GM23338 (cell line): ENCODE measurements at regions not wholly inside any gene's neighbourhood (a gene's known extent, or its start where the extent isn't known, plus 50 kb on each side); places are given as distances from the start of the nearest gene placed in this dataset.

ENCODE experiments used
- ATAC-seq: fragments of 200-7000 bp; cut with Tn5 transposase; 3 replicates; pipeline ENCODE4 v1.9.1; 2020
- DNase-seq: peaks from one replicate; pipeline ENCODE4 v3.0.0-alpha.2; 2015; ENCODE audit warnings: low spot score
- H2AFZ ChIP-seq: fragments of 200-600 bp; sonication (generic); 2 replicates; pipeline ENCODE4 v1.8.0; 2016; ENCODE audit warnings: antibody characterized with exemption, mild to moderate bottlenecking, moderate library complexity
- H3F3A ChIP-seq: fragments of 200-600 bp; sonication (generic); replicated peaks from 2 replicates; pipeline ENCODE4 v1.8.0; 2017; ENCODE audit warnings: antibody characterized with exemption, mixed run types, low read depth
- H3K27ac ChIP-seq: fragments of 200-600 bp; sonication (generic); 2 replicates; pipeline ENCODE4 v1.6.1; 2016; ENCODE audit warnings: low read depth
- H3K27me3 ChIP-seq: fragments of 200-600 bp; sonication (generic); 2 replicates; pipeline ENCODE4 v1.8.0; 2016; ENCODE audit warnings: mild to moderate bottlenecking, mixed run types, moderate library complexity; ENCODE audit not compliant: insufficient read depth
- H3K36me3 ChIP-seq: fragments of 200-600 bp; sonication (generic); 2 replicates; pipeline ENCODE4 v1.8.0; 2016; ENCODE audit warnings: mild to moderate bottlenecking; ENCODE audit not compliant: insufficient read depth
- H3K4me1 ChIP-seq: fragments of 200-600 bp; sonication (generic); 2 replicates; pipeline ENCODE4 v1.8.0; 2016; ENCODE audit warnings: mild to moderate bottlenecking, moderate library complexity; ENCODE audit not compliant: insufficient read depth
- H3K4me2 ChIP-seq: fragments of 200-600 bp; sonication (generic); 2 replicates; pipeline ENCODE4 v1.7.1; 2017; ENCODE audit warnings: mixed run types
- H3K4me3 ChIP-seq: fragments of 200-600 bp; sonication (generic); 2 replicates; pipeline ENCODE4 v1.6.1; 2016; ENCODE audit warnings: mixed run types
- H3K79me2 ChIP-seq: fragments of 200-600 bp; sonication (generic); replicated peaks from 2 replicates; pipeline ENCODE4 v1.8.0; 2017; ENCODE audit warnings: mild to moderate bottlenecking; ENCODE audit not compliant: insufficient read depth
- H3K9me2 ChIP-seq: fragments of 200-600 bp; sonication (generic); 2 replicates; pipeline ENCODE4 v1.8.0; 2017; ENCODE audit not compliant: insufficient read depth
- H4K20me1 ChIP-seq: fragments of 200-600 bp; sonication (generic); replicated peaks from 2 replicates; pipeline ENCODE4 v1.8.0; 2017; ENCODE audit warnings: mild to moderate bottlenecking; ENCODE audit not compliant: insufficient read depth
- H3K27ac Mint-ChIP-seq: 2 replicates; pipeline ENCODE4 v1.8.0; 2020; ENCODE audit warnings: inconsistent platforms, mild to moderate bottlenecking, moderate library complexity, mixed read lengths
- H3K27me3 Mint-ChIP-seq: 3 replicates; pipeline ENCODE4 v1.8.0; 2022; ENCODE audit warnings: low read depth, mild to moderate bottlenecking, moderate library complexity, mixed read lengths, inconsistent platforms; ENCODE audit not compliant: insufficient read depth, poor library complexity
- H3K36me3 Mint-ChIP-seq: 3 replicates; pipeline ENCODE4 v1.8.0; 2021; ENCODE audit warnings: low read depth, mild to moderate bottlenecking, inconsistent platforms, moderate library complexity, mixed read lengths
- H3K4me1 Mint-ChIP-seq: 3 replicates; pipeline ENCODE4 v1.8.0; 2020; ENCODE audit warnings: mild to moderate bottlenecking, inconsistent platforms, mixed read lengths
- H3K4me3 Mint-ChIP-seq: 3 replicates; pipeline ENCODE4 v1.8.0; 2021; ENCODE audit warnings: moderate library complexity, mild to moderate bottlenecking, inconsistent platforms, mixed read lengths
- H3K9me3 Mint-ChIP-seq: 3 replicates; pipeline ENCODE4 v1.8.0; 2020; ENCODE audit warnings: moderate library complexity, mild to moderate bottlenecking, inconsistent platforms, mixed read lengths
- ETS1 ChIP-seq: IDR thresholded peaks from 2 replicates; pipeline ENCODE4 v1.6.1; 2016; ENCODE audit warnings: antibody characterized with exemption
- EZH2 ChIP-seq: fragments of 200-600 bp; sonication (generic); IDR thresholded peaks from one replicate; pipeline ENCODE4 v1.8.0; 2017; ENCODE audit warnings: antibody characterized with exemption, mild to moderate bottlenecking, low read depth; ENCODE audit not compliant: unreplicated experiment
- EZH2phosphoT487 ChIP-seq: fragments of 200-600 bp; sonication (generic); IDR thresholded peaks from one replicate; pipeline ENCODE4 v1.8.1; 2018; ENCODE audit warnings: antibody characterized with exemption; ENCODE audit not compliant: unreplicated experiment
- JUNB ChIP-seq: IDR thresholded peaks from one replicate; pipeline ENCODE4 v1.6.1; 2016; ENCODE audit warnings: antibody characterized with exemption; ENCODE audit not compliant: unreplicated experiment
- POLR2AphosphoS5 ChIP-seq: IDR thresholded peaks from 2 replicates; pipeline ENCODE4 v1.6.1; 2016; ENCODE audit warnings: antibody characterized with exemption, low read depth
- ZNF114 ChIP-seq: fragments of 250-450 bp; sonication (Bioruptor Pico); IDR thresholded peaks from 2 replicates; pipeline ENCODE4 v1.5.0; 2020; ENCODE audit warnings: mild to moderate bottlenecking, moderate library complexity
- TF ChIP-seq, protein P1 (sequence below): fragments of 250-450 bp; sonication (Bioruptor Pico); IDR thresholded peaks from 2 replicates; pipeline ENCODE4 v1.5.0; 2020; ENCODE audit warnings: mild to moderate bottlenecking, moderate library complexity

- TF ChIP-seq, protein P1, sequence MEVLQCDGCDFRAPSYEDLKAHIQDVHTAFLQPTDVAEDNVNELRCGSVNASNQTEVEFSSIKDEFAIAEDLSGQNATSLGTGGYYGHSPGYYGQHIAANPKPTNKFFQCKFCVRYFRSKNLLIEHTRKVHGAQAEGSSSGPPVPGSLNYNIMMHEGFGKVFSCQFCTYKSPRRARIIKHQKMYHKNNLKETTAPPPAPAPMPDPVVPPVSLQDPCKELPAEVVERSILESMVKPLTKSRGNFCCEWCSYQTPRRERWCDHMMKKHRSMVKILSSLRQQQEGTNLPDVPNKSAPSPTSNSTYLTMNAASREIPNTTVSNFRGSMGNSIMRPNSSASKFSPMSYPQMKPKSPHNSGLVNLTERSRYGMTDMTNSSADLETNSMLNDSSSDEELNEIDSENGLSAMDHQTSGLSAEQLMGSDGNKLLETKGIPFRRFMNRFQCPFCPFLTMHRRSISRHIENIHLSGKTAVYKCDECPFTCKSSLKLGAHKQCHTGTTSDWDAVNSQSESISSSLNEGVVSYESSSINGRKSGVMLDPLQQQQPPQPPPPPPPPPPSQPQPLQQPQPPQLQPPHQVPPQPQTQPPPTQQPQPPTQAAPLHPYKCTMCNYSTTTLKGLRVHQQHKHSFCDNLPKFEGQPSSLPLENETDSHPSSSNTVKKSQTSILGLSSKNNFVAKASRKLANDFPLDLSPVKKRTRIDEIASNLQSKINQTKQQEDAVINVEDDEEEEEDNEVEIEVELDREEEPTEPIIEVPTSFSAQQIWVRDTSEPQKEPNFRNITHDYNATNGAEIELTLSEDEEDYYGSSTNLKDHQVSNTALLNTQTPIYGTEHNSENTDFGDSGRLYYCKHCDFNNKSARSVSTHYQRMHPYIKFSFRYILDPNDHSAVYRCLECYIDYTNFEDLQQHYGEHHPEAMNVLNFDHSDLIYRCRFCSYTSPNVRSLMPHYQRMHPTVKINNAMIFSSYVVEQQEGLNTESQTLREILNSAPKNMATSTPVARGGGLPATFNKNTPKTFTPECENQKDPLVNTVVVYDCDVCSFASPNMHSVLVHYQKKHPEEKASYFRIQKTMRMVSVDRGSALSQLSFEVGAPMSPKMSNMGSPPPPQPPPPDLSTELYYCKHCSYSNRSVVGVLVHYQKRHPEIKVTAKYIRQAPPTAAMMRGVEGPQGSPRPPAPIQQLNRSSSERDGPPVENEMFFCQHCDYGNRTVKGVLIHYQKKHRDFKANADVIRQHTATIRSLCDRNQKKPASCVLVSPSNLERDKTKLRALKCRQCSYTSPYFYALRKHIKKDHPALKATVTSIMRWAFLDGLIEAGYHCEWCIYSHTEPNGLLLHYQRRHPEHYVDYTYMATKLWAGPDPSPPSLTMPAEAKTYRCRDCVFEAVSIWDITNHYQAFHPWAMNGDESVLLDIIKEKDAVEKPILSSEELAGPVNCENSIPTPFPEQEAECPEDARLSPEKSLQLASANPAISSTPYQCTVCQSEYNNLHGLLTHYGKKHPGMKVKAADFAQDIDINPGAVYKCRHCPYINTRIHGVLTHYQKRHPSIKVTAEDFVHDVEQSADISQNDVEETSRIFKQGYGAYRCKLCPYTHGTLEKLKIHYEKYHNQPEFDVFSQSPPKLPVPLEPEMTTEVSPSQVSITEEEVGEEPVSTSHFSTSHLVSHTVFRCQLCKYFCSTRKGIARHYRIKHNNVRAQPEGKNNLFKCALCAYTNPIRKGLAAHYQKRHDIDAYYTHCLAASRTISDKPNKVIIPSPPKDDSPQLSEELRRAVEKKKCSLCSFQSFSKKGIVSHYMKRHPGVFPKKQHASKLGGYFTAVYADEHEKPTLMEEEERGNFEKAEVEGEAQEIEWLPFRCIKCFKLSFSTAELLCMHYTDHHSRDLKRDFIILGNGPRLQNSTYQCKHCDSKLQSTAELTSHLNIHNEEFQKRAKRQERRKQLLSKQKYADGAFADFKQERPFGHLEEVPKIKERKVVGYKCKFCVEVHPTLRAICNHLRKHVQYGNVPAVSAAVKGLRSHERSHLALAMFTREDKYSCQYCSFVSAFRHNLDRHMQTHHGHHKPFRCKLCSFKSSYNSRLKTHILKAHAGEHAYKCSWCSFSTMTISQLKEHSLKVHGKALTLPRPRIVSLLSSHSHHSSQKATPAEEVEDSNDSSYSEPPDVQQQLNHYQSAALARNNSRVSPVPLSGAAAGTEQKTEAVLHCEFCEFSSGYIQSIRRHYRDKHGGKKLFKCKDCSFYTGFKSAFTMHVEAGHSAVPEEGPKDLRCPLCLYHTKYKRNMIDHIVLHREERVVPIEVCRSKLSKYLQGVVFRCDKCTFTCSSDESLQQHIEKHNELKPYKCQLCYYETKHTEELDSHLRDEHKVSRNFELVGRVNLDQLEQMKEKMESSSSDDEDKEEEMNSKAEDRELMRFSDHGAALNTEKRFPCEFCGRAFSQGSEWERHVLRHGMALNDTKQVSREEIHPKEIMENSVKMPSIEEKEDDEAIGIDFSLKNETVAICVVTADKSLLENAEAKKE (CRISPR knock-in tag): no peak
- TF ChIP-seq POLR2AphosphoS5: no peak
Measured at GRCh38 chr3:76097589-76097969, 312.2 kb upstream of the ZNF717 start (continued).

DNA sequence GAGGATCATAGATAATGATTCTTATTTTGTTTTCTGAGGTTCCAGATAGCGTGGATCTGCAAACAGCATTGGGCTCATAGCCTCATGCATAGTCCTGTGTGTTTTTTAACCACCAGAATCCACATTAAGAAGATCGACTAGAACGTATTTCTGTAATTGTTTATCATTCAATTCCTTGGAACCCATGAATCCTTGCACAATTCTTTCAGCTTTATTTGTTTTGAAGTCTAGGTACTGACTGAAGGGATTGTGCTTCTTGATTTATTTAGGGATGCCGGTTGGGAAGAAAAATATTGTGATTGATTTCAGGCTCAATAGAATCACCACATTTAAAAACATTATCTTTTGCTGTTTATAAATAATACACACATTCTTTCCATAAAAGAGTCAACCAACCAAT lies 314.6 kb upstream of the ZNF717 start:
- ATAC-seq: no peak
- no peak for DNase-seq
- no peaks in the 10 kb centered on the region for H3K27me3 ChIP-seq
- no peak overlapping the region for H2AFZ ChIP-seq
- H3K4me3 ChIP-seq: no peak overlapping the region
- H3K9me3 Mint-ChIP-seq: no peaks in the 10 kb centered on the region
- no peaks in the 10 kb centered on the region for H3F3A ChIP-seq
- no peaks in the 10 kb centered on the region for H3K36me3 ChIP-seq
- no peak for TF ChIP-seq JUNB
- no peak for TF ChIP-seq EZH2
- no peak for TF ChIP-seq ETS1
- TF ChIP-seq ZNF114 (CRISPR knock-in tag): no peak
- TF ChIP-seq EZH2phosphoT487: no peak
- no peak for TF ChIP-seq POLR2AphosphoS5
- H3K4me3 Mint-ChIP-seq: no peak overlapping the region
- H3K27ac Mint-ChIP-seq: 0 out of 2 replicates have a peak overlapping the region, but pooled peaks have one; percentile 24
- H3K9me2 ChIP-seq: no peaks in the 10 kb centered on the region
- H3K4me1 ChIP-seq: peaks cover 12% of the 10 kb centered on the region
- peaks cover 3% of the 10 kb centered on the region; the same call in 2 of the 3 replicates for H3K36me3 Mint-ChIP-seq
- no peak overlapping the region for H3K4me2 ChIP-seq
- peaks cover 17% of the 10 kb centered on the region for H3K4me1 Mint-ChIP-seq
- no peaks in the 10 kb centered on the region for H4K20me1 ChIP-seq
- no peaks in the 10 kb centered on the region for H3K79me2 ChIP-seq
- H3K27ac ChIP-seq: no peak overlapping the region
- H3K27me3 Mint-ChIP-seq: no peaks in the 10 kb centered on the region
